ENCODE measurements at regions not wholly inside any gene's neighbourhood (a gene's known extent, or its start where the extent isn't known, plus 50 kb on each side); places are given as distances from the start of the nearest gene placed in this dataset.

DNA sequence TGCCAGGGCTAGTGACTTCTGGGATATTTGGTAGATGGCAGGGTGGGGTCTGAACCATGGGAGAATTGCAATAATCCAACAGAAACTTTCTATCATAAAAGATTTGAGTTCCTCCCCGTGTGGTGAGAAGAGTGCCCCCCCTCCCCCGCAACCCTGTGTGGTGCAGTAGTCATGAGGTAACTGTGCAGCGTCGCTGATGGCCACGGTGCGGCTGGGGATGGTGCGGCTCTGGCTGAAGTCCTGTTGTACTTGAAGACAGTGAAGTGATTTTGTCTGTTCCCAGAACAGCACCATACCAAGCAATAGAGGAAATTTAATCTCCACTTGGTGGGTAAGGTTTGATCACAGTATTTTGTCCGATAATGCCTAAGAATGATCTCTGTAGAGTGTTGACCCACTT is 654.8 kb upstream of the POU3F2 start:
- no peak overlapping the region for H3K27ac ChIP-seq (ENCODE audit: low read length)
- no peaks in the 10 kb centered on the region for H3K36me3 ChIP-seq (ENCODE audit: control insufficient read depth, insufficient read depth, low read length)
- no peaks in the 10 kb centered on the region for H3K4me1 ChIP-seq (ENCODE audit: control insufficient read depth, insufficient read depth, low read length)
- Mint-ChIP-seq H3K9me3 (peaks cover 25 to 26% of the 10 kb centered on the region in 2 donors), H3K4me1 (no peaks in the 10 kb centered on the region), H3K27ac (no peak overlapping the region), H3K36me3 (no peaks in the 10 kb centered on the region), H3K4me3 (no peak overlapping the region), H3K27me3 (ENCODE audit: low read depth in 2 of 2) (no peaks in the 10 kb centered on the region)
- no peak overlapping the region for H3K4me3 ChIP-seq (ENCODE audit: low read length)
- H3K9me3 ChIP-seq (ENCODE audit: control insufficient read depth, insufficient read depth, low read length): no peaks in the 10 kb centered on the region
- no peak for ATAC-seq
- DNase-seq: no peak
- intact Hi-C loops (cut with micrococcal nuclease): no loop called here
- H3K27me3 ChIP-seq (ENCODE audit: control insufficient read depth, insufficient read depth, low read length): no peaks in the 10 kb centered on the region
- whole genome bisulfite sequencing (ENCODE audit: insufficient coverage): 97% methylated on average over 5 of the region's 8 CpGs
- TF ChIP-seq, protein P1, sequence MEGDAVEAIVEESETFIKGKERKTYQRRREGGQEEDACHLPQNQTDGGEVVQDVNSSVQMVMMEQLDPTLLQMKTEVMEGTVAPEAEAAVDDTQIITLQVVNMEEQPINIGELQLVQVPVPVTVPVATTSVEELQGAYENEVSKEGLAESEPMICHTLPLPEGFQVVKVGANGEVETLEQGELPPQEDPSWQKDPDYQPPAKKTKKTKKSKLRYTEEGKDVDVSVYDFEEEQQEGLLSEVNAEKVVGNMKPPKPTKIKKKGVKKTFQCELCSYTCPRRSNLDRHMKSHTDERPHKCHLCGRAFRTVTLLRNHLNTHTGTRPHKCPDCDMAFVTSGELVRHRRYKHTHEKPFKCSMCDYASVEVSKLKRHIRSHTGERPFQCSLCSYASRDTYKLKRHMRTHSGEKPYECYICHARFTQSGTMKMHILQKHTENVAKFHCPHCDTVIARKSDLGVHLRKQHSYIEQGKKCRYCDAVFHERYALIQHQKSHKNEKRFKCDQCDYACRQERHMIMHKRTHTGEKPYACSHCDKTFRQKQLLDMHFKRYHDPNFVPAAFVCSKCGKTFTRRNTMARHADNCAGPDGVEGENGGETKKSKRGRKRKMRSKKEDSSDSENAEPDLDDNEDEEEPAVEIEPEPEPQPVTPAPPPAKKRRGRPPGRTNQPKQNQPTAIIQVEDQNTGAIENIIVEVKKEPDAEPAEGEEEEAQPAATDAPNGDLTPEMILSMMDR (IDR thresholded peaks at IDR 0.05): no peak

DNA sequence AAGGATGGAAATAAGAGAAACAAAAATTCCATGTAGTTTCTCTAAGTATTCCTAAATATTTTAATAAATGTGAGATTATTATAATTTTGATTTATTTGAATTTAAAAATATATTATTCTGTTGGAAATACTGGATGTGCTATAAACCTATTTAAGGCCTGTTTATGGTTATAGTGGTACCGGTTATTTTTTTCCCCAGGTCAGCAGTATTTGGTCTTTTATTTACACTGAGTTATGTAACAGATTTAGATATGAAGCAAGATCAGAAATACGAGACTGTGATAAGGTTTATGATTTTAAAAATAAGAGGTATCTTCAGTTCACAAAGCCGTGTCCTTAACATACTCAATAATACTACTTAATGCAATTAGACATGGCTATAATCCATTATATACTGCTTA is 634.3 kb upstream of the POU3F2 start:
- no peaks in the 10 kb centered on the region for H3K36me3 Mint-ChIP-seq
- DNase-seq: no peak
- Histone ChIP-seq H3K36me3 (ENCODE audit: control insufficient read depth, insufficient read depth, low read length) (no peaks in the 10 kb centered on the region), H3K27ac (ENCODE audit: low read length) (no peak overlapping the region), H3K27me3 (ENCODE audit: control insufficient read depth, insufficient read depth, low read length) (no peaks in the 10 kb centered on the region), H3K4me1 (ENCODE audit: control insufficient read depth, insufficient read depth, low read length) (no peaks in the 10 kb centered on the region), H3K9me3 (ENCODE audit: control insufficient read depth, insufficient read depth, low read length) (no peaks in the 10 kb centered on the region), H3K4me3 (ENCODE audit: low read length) (no peak overlapping the region)
- no peak overlapping the region for H3K27ac Mint-ChIP-seq
- WGBS (ENCODE audit: insufficient coverage): 100% methylated on average over 1 of the region's 3 CpGs
- intact Hi-C loops (cut with micrococcal nuclease): no loop called here
- TF ChIP-seq, protein P1 (IDR thresholded peaks at IDR 0.05): no peak
- no peak overlapping the region for H3K4me3 Mint-ChIP-seq
- no peaks in the 10 kb centered on the region for H3K27me3 Mint-ChIP-seq (ENCODE audit: low read depth in 2 of 2)
- no peaks in the 10 kb centered on the region for H3K4me1 Mint-ChIP-seq
- ATAC-seq: no peak
- peaks cover 11 to 12% of the 10 kb centered on the region in 2 donors for H3K9me3 Mint-ChIP-seq

DNA sequence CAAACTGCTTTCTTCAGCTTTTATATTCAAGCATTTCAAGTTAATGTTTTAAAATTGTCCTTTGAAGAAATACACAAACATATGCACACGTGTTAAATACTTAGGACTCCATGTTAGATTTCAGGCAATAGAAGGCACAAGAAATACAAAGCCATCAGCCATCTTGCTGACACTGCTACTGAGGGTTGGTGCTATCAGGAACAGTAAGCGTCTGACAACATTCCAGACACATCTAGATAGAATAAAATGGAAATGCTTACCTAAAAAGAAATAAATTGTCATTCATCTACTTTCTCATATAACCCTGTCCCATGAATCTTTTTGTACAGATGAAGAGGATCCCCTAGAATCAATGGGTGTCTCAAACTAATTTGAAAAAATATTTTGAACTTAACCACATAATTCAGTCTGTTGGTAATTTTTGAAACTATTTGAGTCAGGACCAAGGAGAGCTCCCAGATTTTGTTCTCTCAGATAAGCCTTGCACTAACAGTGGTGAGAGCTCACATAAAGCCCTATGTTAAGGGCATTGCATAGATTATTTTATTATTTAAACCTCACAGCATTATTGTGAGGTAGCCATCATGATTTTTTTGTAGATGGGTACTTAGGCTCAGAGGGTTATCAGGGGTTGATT is 631.1 kb upstream of the POU3F2 start:
- TF ChIP-seq, protein P1 (IDR thresholded peaks at IDR 0.05): no peak
- Histone ChIP-seq H3K4me1 (ENCODE audit: control insufficient read depth, insufficient read depth, low read length) (no peaks in the 10 kb centered on the region), H3K9me3 (ENCODE audit: control insufficient read depth, insufficient read depth, low read length) (no peaks in the 10 kb centered on the region), H3K4me3 (ENCODE audit: low read length) (no peak overlapping the region), H3K36me3 (ENCODE audit: control insufficient read depth, insufficient read depth, low read length) (no peaks in the 10 kb centered on the region), H3K27me3 (ENCODE audit: control insufficient read depth, insufficient read depth, low read length) (no peaks in the 10 kb centered on the region), H3K27ac (ENCODE audit: low read length) (no peak overlapping the region)
- Mint-ChIP-seq H3K4me3 (no peak overlapping the region), H3K27ac (no peak overlapping the region), H3K4me1 (no peaks in the 10 kb centered on the region), H3K9me3 (peaks cover 4 to 11% of the 10 kb centered on the region in 2 donors), H3K36me3 (no peaks in the 10 kb centered on the region), H3K27me3 (ENCODE audit: low read depth in 2 of 2) (no peaks in the 10 kb centered on the region)
- 40% methylated on average over 1 of the region's 2 CpGs for WGBS (ENCODE audit: insufficient coverage)
- intact Hi-C loops (cut with micrococcal nuclease): no loop called here
- ATAC-seq (no peak), DNase-seq (no peak)

- Histone ChIP-seq H3K36me3 (ENCODE audit: control insufficient read depth, insufficient read depth, low read length) (no peaks in the 10 kb centered on the region), H3K27ac (ENCODE audit: low read length) (no peak overlapping the region), H3K27me3 (ENCODE audit: control insufficient read depth, insufficient read depth, low read length) (no peaks in the 10 kb centered on the region), H3K4me3 (ENCODE audit: low read length) (no peak overlapping the region), H3K4me1 (ENCODE audit: control insufficient read depth, insufficient read depth, low read length) (no peaks in the 10 kb centered on the region), H3K9me3 (ENCODE audit: control insufficient read depth, insufficient read depth, low read length) (no peaks in the 10 kb centered on the region)
- H3K9me3 Mint-ChIP-seq: peaks cover 2 to 11% of the 10 kb centered on the region in 2 donors
- DNase-seq (no peak), ATAC-seq (no peak)
- no peaks in the 10 kb centered on the region for H3K36me3 Mint-ChIP-seq
- 63% methylated on average over 1 of the region's 2 CpGs for WGBS (ENCODE audit: insufficient coverage)
- no peaks in the 10 kb centered on the region for H3K4me1 Mint-ChIP-seq
- no peak overlapping the region for H3K27ac Mint-ChIP-seq
- intact Hi-C loops (cut with micrococcal nuclease): no loop called here
- H3K27me3 Mint-ChIP-seq (ENCODE audit: low read depth in 2 of 2): no peaks in the 10 kb centered on the region
- TF ChIP-seq, protein P1 (IDR thresholded peaks at IDR 0.05): no peak
- no peak overlapping the region for H3K4me3 Mint-ChIP-seq
Measured at GRCh38 chr6:98212468-98212867, 621.9 kb upstream of the POU3F2 start.

All from natural killer cell (primary cell).